ENCODE measurements at regions not wholly inside any gene's neighbourhood (a gene's known extent, or its start where the extent isn't known, plus 50 kb on each side); places are given as distances from the start of the nearest gene placed in this dataset.

DNA sequence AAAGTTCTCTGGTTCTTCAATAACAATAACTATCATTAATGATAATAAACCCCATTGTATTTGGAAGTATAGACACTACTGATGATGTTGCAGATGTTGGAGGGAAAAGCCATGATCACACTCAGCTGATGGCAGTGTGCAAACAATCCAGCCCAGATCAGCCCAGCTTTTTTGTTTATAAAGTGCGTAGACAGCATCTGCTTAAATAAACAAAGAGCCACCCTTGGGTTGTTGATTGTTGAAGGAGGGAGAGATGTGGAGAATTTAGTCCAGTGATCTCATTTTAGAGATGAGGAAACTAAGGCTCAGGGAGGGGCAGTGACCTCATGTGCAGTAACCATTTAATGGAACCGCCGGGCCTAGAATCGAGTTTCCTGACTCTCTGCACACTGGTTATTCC lies 56.0 kb upstream of the MEX3C start:
- TF ChIP-seq FOXP2 (optimal IDR thresholded peaks at IDR 0.05; ENCODE audit: borderline replicate concordance, extremely low read depth, extremely low read length, insufficient read depth) (no peak), TAF1 (IDR thresholded peaks at IDR 0.05; ENCODE audit: borderline replicate concordance, insufficient read depth, low read length) (no peak), POLR2AphosphoS5 (IDR thresholded peaks at IDR 0.05; ENCODE audit: low read depth, low read length) (no peak), SIN3A (IDR thresholded peaks at IDR 0.05; ENCODE audit: borderline replicate concordance, insufficient read depth, low read length) (no peak)
- TF ChIP-seq, protein P1, sequence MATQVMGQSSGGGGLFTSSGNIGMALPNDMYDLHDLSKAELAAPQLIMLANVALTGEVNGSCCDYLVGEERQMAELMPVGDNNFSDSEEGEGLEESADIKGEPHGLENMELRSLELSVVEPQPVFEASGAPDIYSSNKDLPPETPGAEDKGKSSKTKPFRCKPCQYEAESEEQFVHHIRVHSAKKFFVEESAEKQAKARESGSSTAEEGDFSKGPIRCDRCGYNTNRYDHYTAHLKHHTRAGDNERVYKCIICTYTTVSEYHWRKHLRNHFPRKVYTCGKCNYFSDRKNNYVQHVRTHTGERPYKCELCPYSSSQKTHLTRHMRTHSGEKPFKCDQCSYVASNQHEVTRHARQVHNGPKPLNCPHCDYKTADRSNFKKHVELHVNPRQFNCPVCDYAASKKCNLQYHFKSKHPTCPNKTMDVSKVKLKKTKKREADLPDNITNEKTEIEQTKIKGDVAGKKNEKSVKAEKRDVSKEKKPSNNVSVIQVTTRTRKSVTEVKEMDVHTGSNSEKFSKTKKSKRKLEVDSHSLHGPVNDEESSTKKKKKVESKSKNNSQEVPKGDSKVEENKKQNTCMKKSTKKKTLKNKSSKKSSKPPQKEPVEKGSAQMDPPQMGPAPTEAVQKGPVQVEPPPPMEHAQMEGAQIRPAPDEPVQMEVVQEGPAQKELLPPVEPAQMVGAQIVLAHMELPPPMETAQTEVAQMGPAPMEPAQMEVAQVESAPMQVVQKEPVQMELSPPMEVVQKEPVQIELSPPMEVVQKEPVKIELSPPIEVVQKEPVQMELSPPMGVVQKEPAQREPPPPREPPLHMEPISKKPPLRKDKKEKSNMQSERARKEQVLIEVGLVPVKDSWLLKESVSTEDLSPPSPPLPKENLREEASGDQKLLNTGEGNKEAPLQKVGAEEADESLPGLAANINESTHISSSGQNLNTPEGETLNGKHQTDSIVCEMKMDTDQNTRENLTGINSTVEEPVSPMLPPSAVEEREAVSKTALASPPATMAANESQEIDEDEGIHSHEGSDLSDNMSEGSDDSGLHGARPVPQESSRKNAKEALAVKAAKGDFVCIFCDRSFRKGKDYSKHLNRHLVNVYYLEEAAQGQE (IDR thresholded peaks at IDR 0.05; ENCODE audit: insufficient read depth in 1 of 2, low read depth in 2 of 2, low read length in 2 of 2): no peak

- no peak for TF ChIP-seq SIN3A (IDR thresholded peaks at IDR 0.05; ENCODE audit: borderline replicate concordance, insufficient read depth, low read length)
- no peak for TF ChIP-seq FOXP2 (optimal IDR thresholded peaks at IDR 0.05; ENCODE audit: borderline replicate concordance, extremely low read depth, extremely low read length, insufficient read depth)
- TF ChIP-seq TAF1 (IDR thresholded peaks at IDR 0.05; ENCODE audit: borderline replicate concordance, insufficient read depth, low read length): no peak
- no peak for TF ChIP-seq POLR2AphosphoS5 (IDR thresholded peaks at IDR 0.05; ENCODE audit: low read depth, low read length)
- TF ChIP-seq, protein P1 (IDR thresholded peaks at IDR 0.05; ENCODE audit: insufficient read depth in 1 of 2, low read depth in 2 of 2, low read length in 2 of 2): no peak
Measured at GRCh38 chr18:51255693-51256092, 58.2 kb upstream of the MEX3C start.

GRCh38 chr18:51257150-51257549 lies 59.7 kb upstream of the MEX3C start:
- TF ChIP-seq TAF1 (IDR thresholded peaks at IDR 0.05; ENCODE audit: borderline replicate concordance, insufficient read depth, low read length) (no peak), FOXP2 (optimal IDR thresholded peaks at IDR 0.05; ENCODE audit: borderline replicate concordance, extremely low read depth, extremely low read length, insufficient read depth) (no peak), SIN3A (IDR thresholded peaks at IDR 0.05; ENCODE audit: borderline replicate concordance, insufficient read depth, low read length) (no peak), POLR2AphosphoS5 (IDR thresholded peaks at IDR 0.05; ENCODE audit: low read depth, low read length) (no peak)
- TF ChIP-seq, protein P1 (IDR thresholded peaks at IDR 0.05; ENCODE audit: insufficient read depth in 1 of 2, low read depth in 2 of 2, low read length in 2 of 2): no peak

GRCh38 chr18:51260118-51260517 lies 62.6 kb upstream of the MEX3C start:
- TF ChIP-seq POLR2AphosphoS5 (IDR thresholded peaks at IDR 0.05; ENCODE audit: low read depth, low read length) (no peak), TAF1 (IDR thresholded peaks at IDR 0.05; ENCODE audit: borderline replicate concordance, insufficient read depth, low read length) (no peak), FOXP2 (optimal IDR thresholded peaks at IDR 0.05; ENCODE audit: borderline replicate concordance, extremely low read depth, extremely low read length, insufficient read depth) (no peak), SIN3A (IDR thresholded peaks at IDR 0.05; ENCODE audit: borderline replicate concordance, insufficient read depth, low read length) (no peak)
- TF ChIP-seq, protein P1 (IDR thresholded peaks at IDR 0.05; ENCODE audit: insufficient read depth in 1 of 2, low read depth in 2 of 2, low read length in 2 of 2): no peak

DNA sequence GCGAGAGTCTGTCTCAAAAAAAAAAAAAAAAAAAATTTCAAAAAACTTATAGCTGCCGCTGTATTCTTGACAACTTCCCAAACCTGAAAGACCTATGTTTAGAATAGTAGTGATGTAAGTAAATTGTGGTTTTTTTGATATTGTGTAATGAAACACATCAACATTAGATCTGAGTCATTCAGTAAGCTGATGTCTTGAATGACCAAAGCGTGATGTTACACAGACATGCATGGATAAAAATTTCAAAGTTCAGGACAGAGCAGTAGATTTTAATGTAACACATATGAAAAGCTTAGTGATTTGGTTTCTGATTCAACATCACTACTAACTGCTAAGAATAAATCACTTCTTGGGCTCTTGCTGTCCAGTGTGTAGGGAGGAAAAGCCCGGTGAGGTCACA lies 69.3 kb upstream of the MEX3C start:
- TF ChIP-seq POLR2AphosphoS5 (IDR thresholded peaks at IDR 0.05; ENCODE audit: low read depth, low read length) (no peak), SIN3A (IDR thresholded peaks at IDR 0.05; ENCODE audit: borderline replicate concordance, insufficient read depth, low read length) (no peak), FOXP2 (optimal IDR thresholded peaks at IDR 0.05; ENCODE audit: borderline replicate concordance, extremely low read depth, extremely low read length, insufficient read depth) (no peak), TAF1 (IDR thresholded peaks at IDR 0.05; ENCODE audit: borderline replicate concordance, insufficient read depth, low read length) (no peak)
- TF ChIP-seq, protein P1 (IDR thresholded peaks at IDR 0.05; ENCODE audit: insufficient read depth in 1 of 2, low read depth in 2 of 2, low read length in 2 of 2): no peak

All from PFSK-1 (cell line).